Islet of Langerhans (tissue), 1 donor: ENCODE measurements at regions not wholly inside any gene's neighbourhood (a gene's known extent, or its start where the extent isn't known, plus 50 kb on each side); places are given as distances from the start of the nearest gene placed in this dataset.

Experiments used
- FAIRE-seq: peaks from one replicate; lab custom pipeline; 2011; peaks lifted over from hg19 to GRCh38; lab: Jason Lieb, UNC

- no peak for FAIRE-seq
These were observed 89.9 kb upstream of the DCBLD2 start for GRCh38 chr3:98991393-98991792.

- FAIRE-seq = no peak
These were observed 89.2 kb upstream of the DCBLD2 start for GRCh38 chr3:98990657-98991056.

GRCh38 chr3:98986073-98986472 lies 84.6 kb upstream of the DCBLD2 start:
- no peak for FAIRE-seq

- FAIRE-seq = no peak
These were observed 83.9 kb upstream of the DCBLD2 start for GRCh38 chr3:98985431-98985830.

GRCh38 chr3:98984024-98984423 lies 82.5 kb upstream of the DCBLD2 start:
- FAIRE-seq = no peak

GRCh38 chr3:98982351-98982750 lies 80.9 kb upstream of the DCBLD2 start:
- no peak for FAIRE-seq

GRCh38 chr3:98980915-98981596 lies 79.6 kb upstream of the DCBLD2 start:
- FAIRE-seq = no peak

- FAIRE-seq = no peak
These were observed 77.8 kb upstream of the DCBLD2 start for GRCh38 chr3:98979296-98979695.

GRCh38 chr3:98978068-98978811 lies 76.7 kb upstream of the DCBLD2 start:
- no peak for FAIRE-seq

GRCh38 chr3:98977520-98977919 lies 76.0 kb upstream of the DCBLD2 start:
- no peak for FAIRE-seq

- no peak for FAIRE-seq
These were observed 72.9 kb upstream of the DCBLD2 start for GRCh38 chr3:98974442-98974841.

GRCh38 chr3:98972720-98973119 lies 71.2 kb upstream of the DCBLD2 start:
- FAIRE-seq = no peak

GRCh38 chr3:98972155-98972554 lies 70.7 kb upstream of the DCBLD2 start:
- FAIRE-seq = no peak

- FAIRE-seq = no peak
These were observed 69.7 kb upstream of the DCBLD2 start for GRCh38 chr3:98971169-98971681.

- FAIRE-seq = no peak
These were observed 67.8 kb upstream of the DCBLD2 start for GRCh38 chr3:98969295-98969694.

- no peak for FAIRE-seq
These were observed 67.3 kb upstream of the DCBLD2 start for GRCh38 chr3:98968824-98969223.

- no peak for FAIRE-seq
These were observed 66.9 kb upstream of the DCBLD2 start for GRCh38 chr3:98968347-98968746.

GRCh38 chr3:98967758-98968157 lies 66.3 kb upstream of the DCBLD2 start:
- FAIRE-seq = no peak

- FAIRE-seq = no peak
These were observed 65.5 kb upstream of the DCBLD2 start for GRCh38 chr3:98966862-98967546.

- FAIRE-seq = peak; percentile 55
These were observed 64.9 kb upstream of the DCBLD2 start for GRCh38 chr3:98966434-98966833.

GRCh38 chr3:98964784-98965183 lies 63.3 kb upstream of the DCBLD2 start:
- FAIRE-seq = no peak

GRCh38 chr3:98963546-98963945 lies 62.1 kb upstream of the DCBLD2 start:
- FAIRE-seq = no peak

GRCh38 chr3:98962951-98963350 lies 61.5 kb upstream of the DCBLD2 start:
- no peak for FAIRE-seq
